C4-2B (cell line): ENCODE measurements at regions not wholly inside any gene's neighbourhood (a gene's known extent, or its start where the extent isn't known, plus 50 kb on each side); places are given as distances from the start of the nearest gene placed in this dataset.

ENCODE experiments used
- H3K27ac ChIP-seq: fragments of 450-650 bp; 2 replicates; pipeline ENCODE4 v1.5.1; 2017
- ZFX ChIP-seq: fragments of 450-650 bp; IDR thresholded peaks from 2 replicates; pipeline ENCODE4 v1.6.1; 2017
- TF ChIP-seq, protein P1 (sequence below): fragments of 450-650 bp; conservative IDR thresholded peaks from 2 replicates; pipeline ENCODE4 v1.5.1; 2017; ENCODE audit warnings: mild to moderate bottlenecking

DNA sequence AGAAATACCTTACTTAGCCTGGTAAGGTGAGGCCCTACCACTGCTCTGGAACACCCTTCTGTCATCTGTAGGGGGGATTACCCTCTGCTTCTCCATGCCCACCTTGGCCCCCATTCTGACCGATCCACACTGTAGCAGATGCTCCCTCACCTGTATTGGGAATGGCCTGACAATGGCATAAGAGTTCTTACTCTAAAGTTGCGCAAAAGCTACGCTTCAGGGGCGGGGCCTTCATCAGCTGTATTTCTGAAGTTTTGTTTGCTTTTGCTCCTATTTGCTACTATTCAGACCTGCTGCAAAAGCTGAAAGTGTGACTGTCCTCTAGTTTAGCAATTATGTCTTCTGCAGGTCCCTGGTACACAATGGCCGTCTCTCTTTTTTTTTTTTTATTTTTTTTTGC, 252.6 kb downstream of the TLE3 start:
- H3K27ac ChIP-seq = no peak overlapping the region
- TF ChIP-seq, protein P1, sequence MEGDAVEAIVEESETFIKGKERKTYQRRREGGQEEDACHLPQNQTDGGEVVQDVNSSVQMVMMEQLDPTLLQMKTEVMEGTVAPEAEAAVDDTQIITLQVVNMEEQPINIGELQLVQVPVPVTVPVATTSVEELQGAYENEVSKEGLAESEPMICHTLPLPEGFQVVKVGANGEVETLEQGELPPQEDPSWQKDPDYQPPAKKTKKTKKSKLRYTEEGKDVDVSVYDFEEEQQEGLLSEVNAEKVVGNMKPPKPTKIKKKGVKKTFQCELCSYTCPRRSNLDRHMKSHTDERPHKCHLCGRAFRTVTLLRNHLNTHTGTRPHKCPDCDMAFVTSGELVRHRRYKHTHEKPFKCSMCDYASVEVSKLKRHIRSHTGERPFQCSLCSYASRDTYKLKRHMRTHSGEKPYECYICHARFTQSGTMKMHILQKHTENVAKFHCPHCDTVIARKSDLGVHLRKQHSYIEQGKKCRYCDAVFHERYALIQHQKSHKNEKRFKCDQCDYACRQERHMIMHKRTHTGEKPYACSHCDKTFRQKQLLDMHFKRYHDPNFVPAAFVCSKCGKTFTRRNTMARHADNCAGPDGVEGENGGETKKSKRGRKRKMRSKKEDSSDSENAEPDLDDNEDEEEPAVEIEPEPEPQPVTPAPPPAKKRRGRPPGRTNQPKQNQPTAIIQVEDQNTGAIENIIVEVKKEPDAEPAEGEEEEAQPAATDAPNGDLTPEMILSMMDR = no peak
- TF ChIP-seq ZFX = no peak

DNA sequence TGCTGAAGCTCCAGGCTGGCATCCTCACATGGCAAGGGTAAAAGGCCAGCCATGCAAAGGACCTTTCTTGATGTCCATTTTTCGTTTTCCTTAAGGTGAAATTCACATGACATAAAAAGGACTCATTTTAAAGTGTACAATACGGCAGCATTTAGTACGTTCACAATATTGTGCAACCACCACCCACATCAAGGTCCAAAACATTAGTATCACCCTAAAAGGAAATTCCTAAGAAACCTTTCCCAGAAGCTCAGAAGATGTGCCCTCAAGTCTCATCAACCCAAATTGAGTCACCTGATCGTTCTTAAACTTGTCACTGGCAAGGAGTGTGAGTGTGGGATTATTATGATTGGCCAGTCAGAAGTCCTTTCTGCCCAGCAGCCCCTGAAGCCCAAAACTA, 250.1 kb downstream of the TLE3 start:
- H3K27ac ChIP-seq = no peak overlapping the region
- no peak for TF ChIP-seq ZFX
- TF ChIP-seq, protein P1 = no peak

DNA sequence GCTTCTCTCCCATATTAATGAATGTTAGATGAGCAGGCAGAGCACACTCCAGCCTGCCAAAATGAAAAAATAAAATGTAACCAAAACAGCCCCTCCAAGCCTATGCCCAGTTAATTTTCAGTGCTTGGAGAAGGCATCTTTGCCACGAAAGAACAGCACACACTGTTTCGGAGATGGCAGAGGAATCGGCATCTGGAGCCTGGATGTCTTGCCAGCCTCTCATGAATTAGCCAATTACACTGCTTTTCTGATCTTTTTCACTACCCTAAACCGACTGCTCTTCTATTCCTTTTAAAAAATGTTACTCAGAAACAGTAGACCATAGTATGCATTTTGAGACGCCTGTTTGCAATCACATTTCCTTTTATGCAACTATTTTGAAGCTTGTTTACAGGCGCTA, 249.6 kb downstream of the TLE3 start:
- no peak overlapping the region for H3K27ac ChIP-seq

DNA sequence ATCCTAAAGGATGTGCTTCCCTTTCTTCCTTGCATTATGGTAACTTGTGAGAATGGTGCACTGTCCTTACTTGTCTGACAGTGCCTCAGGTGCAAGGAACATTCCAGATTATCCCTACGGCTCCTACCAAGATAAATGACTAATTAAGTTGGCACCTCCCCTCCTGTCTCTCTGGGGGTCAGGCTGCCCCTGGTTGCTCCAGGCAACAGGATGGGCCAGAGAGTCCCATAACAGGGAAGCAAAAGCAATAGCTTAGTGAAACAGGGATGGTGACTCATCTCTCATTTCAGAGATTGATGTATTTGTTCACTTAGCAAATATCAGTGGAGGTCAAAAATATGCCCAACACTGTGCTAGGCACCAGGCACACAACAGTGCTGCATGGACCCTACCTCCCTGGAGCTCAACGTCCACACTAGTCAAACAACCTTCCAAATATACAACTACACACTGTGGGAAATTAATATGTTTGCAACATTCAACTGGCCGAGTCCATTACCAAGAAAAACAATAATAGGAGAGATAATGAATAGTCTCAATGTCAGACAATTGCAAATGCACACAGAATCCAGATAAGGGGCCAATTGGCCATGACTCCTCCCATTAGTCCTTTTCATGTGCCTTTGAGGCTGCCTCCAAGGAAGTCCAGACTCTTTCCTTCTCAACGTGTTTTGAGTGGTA, 249.0 kb downstream of the TLE3 start:
- H3K27ac ChIP-seq = no peak overlapping the region
- TF ChIP-seq, protein P1 = no peak
- TF ChIP-seq ZFX = no peak

More for the DNA sequence above, 249.6 kb downstream of the TLE3 start:
- TF ChIP-seq, protein P1 = no peak
- TF ChIP-seq ZFX = no peak

DNA sequence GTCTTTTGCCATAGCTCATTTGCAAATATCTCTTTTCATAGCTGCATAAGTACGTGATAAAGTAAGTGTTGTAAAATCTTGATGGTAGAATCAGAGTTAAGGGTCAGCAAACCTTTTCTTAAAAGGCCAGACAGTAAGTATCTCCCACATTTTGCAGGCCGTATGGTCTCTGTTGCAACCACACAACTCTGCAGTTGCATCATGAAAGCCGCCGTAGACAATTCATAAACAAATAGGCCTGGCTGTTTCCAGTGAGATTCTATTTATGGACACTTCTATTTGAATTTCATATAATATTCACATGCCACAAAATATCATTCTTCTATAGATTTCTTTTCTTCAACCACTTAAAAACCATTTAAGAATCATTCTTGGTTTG, 248.5 kb downstream of the TLE3 start:
- H3K27ac ChIP-seq = no peak overlapping the region
- TF ChIP-seq ZFX = no peak
- TF ChIP-seq, protein P1 = no peak

DNA sequence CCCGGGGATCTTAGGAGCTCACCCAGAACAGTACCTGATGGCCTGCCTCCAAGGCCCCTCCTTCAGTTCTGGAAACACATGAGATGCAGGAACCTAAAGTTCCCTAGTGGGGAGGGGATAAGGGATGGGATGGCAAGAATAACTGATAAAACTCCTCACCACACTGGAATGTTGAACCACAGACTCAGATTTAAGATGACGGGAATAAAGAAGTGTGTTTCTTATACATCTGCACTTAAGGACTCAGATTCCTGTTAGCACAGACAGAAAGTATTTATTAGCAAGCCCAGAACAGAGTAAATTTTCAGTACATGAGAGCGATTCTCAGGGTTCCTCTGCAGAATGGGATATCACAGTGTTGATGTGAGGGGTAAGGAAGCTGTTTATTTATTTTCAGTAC, 245.2 kb downstream of the TLE3 start:
- TF ChIP-seq ZFX = no peak
- TF ChIP-seq, protein P1 = no peak
- no peak overlapping the region for H3K27ac ChIP-seq

DNA sequence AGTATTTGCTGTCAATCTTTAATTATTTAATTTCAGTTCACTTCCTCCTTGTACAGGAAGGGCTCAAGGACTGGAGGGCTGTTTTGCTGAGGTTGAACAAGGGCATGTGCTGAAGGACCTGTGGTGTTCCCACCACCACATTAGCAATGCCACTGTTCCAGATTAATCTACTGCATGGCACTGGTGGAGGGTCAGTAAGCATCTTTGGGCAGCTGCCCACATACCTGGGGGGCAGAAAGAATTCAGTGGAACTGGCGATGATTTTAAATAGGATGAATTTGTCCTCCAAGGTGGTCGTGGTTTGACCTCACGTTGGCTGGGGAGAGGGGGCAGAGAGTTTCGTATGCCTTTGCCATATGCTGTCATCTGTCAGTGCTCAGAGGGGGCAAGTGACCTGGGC, 244.8 kb downstream of the TLE3 start:
- no peak overlapping the region for H3K27ac ChIP-seq
- TF ChIP-seq, protein P1 = no peak
- no peak for TF ChIP-seq ZFX
